Fibroblast of lung (primary cell): ENCODE measurements at regions not wholly inside any gene's neighbourhood (a gene's known extent, or its start where the extent isn't known, plus 50 kb on each side); places are given as distances from the start of the nearest gene placed in this dataset.

Experiments used
- DNase-seq, 2 donors: peaks; one replicate each; pipeline versions ENCODE4 v3.0.0 to v3.0.0-alpha.2; 2010; ENCODE audit warnings: low read depth in 2 of 2
- H2AFZ ChIP-seq: 2 replicates; pipeline ENCODE4 v1.5.1; 2012; ENCODE audit warnings: low read length, control low read depth, inconsistent platforms
- H3K27ac ChIP-seq: 2 replicates; pipeline ENCODE4 v1.5.1; 2011; ENCODE audit warnings: low read length, control low read depth; ENCODE audit not compliant: insufficient read depth
- H3K27me3 ChIP-seq: 2 replicates; pipeline ENCODE4 v1.5.1; 2011; ENCODE audit warnings: mild to moderate bottlenecking, low read length; ENCODE audit not compliant: control insufficient read depth, insufficient read depth
- H3K36me3 ChIP-seq: 2 replicates; pipeline ENCODE4 v1.5.1; 2011; ENCODE audit warnings: low read length; ENCODE audit not compliant: control insufficient read depth, insufficient read depth
- H3K4me1 ChIP-seq: 2 replicates; pipeline ENCODE4 v1.5.1; 2011; ENCODE audit warnings: low read length; ENCODE audit not compliant: control insufficient read depth, insufficient read depth; ENCODE audit errors: extremely low read depth
- H3K4me2 ChIP-seq: 2 replicates; pipeline ENCODE4 v1.5.1; 2011; ENCODE audit warnings: low read length, control low read depth; ENCODE audit not compliant: insufficient read depth; ENCODE audit errors: extremely low read depth
- H3K4me3 ChIP-seq, 4 experiments: fragments of 200-600 bp in 1 of 4; sonication (generic) in 1 of 4; replicated peaks in 1 of 4; 2 replicates each; pipeline ENCODE4 v1.5.1; 2011 to 2016; ENCODE audit warnings: low read length in 4 of 4, low read depth in 3 of 4, mild to moderate bottlenecking in 3 of 4, control low read depth in 2 of 4, inconsistent platforms in 1 of 4, mixed read lengths in 1 of 4; ENCODE audit not compliant: insufficient read depth in 1 of 4; ENCODE audit errors: control extremely low read depth in 1 of 4
- H3K79me2 ChIP-seq: 2 replicates; pipeline ENCODE4 v1.5.1; 2012; ENCODE audit warnings: mild to moderate bottlenecking, low read length, inconsistent platforms; ENCODE audit not compliant: control insufficient read depth, insufficient read depth
- H3K9ac ChIP-seq: 2 replicates; pipeline ENCODE4 v1.5.1; 2011; ENCODE audit warnings: mild to moderate bottlenecking, low read length, control low read depth; ENCODE audit not compliant: insufficient read depth
- H3K9me3 ChIP-seq: 2 replicates; pipeline ENCODE4 v1.5.1; 2012; ENCODE audit warnings: low read depth, low read length; ENCODE audit not compliant: control insufficient read depth, insufficient read depth
- H4K20me1 ChIP-seq: 2 replicates; pipeline ENCODE4 v1.5.1; 2011; ENCODE audit warnings: low read length; ENCODE audit not compliant: control insufficient read depth, insufficient read depth; ENCODE audit errors: extremely low read depth
- CTCF ChIP-seq, 2 donors: IDR thresholded peaks in 1 of 2; conservative IDR thresholded peaks in 1 of 2; 1 replicate in 1 of 2; 2 replicates in 1 of 2; pipeline ENCODE4 v1.5.1; 2011 to 2012; ENCODE audit warnings: low read length in 2 of 2, control low read depth in 1 of 2, inconsistent platforms in 1 of 2, low read depth in 1 of 2, mild to moderate bottlenecking in 1 of 2
- EZH2 ChIP-seq: IDR thresholded peaks from 2 replicates; pipeline ENCODE4 v1.5.1; 2012; ENCODE audit warnings: low read length, control low read depth, mild to moderate bottlenecking; ENCODE audit errors: missing control alignments

DNA sequence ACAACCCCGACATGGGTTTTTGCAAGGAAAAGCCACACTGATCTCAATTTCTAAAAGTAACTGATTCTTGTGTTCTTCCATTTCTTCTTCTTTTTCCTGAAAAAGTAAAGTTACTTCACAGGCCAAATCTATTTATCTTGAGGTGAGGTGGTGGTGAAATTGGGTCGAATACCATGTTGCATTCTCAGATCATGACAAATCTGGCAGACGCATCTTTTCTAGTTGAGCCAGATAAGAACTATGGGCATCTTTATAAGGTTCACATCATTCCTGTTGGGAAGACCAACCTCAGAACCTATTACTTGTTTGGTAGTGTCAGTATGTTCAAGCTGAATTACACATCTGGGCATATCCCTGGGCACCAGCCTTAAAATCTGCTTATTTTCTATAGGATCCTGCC lies 78.6 kb upstream of the USP25 start:
- H3K79me2 ChIP-seq = no peaks in the 10 kb centered on the region
- H3K27me3 ChIP-seq = no peaks in the 10 kb centered on the region
- no peak overlapping the region for H3K9ac ChIP-seq
- H3K4me1 ChIP-seq = no peaks in the 10 kb centered on the region
- no peaks in the 10 kb centered on the region for H3K36me3 ChIP-seq
- H3K4me2 ChIP-seq = no peak overlapping the region
- DNase-seq = peak in 1 of 2 donors; percentile 30
- H2AFZ ChIP-seq = no peak overlapping the region
- H4K20me1 ChIP-seq = no peaks in the 10 kb centered on the region
- H3K9me3 ChIP-seq = no peaks in the 10 kb centered on the region
- H3K27ac ChIP-seq = no peak overlapping the region
- TF ChIP-seq CTCF (conservative IDR thresholded peaks at IDR 0.05 in 1 of 2, IDR thresholded peaks at IDR 0.05 in 1 of 2; ENCODE audit: low read depth in 1 of 2, low read length in 2 of 2) (no peak), EZH2 (no peak)
- H3K4me3 ChIP-seq = no peak overlapping the region

DNA sequence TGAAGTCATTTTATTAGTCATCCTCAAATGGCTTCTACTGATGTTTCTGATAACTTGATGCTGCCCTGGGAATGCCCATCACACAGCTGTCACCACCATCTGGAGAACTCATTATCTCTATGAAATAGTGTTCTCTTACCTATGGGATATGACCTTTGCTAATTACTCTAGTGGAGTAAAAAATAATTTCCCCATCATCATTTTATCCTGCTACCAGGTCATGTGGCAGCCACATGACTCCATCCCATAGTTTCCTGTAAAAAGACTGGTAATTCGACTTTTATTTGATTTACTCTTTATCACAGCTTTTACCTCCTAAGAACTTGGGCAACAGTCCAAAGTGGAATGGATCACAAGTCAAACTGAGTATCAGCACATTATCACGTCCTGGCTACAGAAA lies 76.1 kb upstream of the USP25 start:
- H3K9ac ChIP-seq = no peak overlapping the region
- H3K4me3 ChIP-seq = no peak overlapping the region
- H4K20me1 ChIP-seq = no peaks in the 10 kb centered on the region
- no peak overlapping the region for H2AFZ ChIP-seq
- H3K4me2 ChIP-seq = no peak overlapping the region
- H3K36me3 ChIP-seq = no peaks in the 10 kb centered on the region
- no peaks in the 10 kb centered on the region for H3K4me1 ChIP-seq
- no peaks in the 10 kb centered on the region for H3K27me3 ChIP-seq
- TF ChIP-seq CTCF (conservative IDR thresholded peaks at IDR 0.05 in 1 of 2, IDR thresholded peaks at IDR 0.05 in 1 of 2; ENCODE audit: low read depth in 1 of 2, low read length in 2 of 2) (no peak), EZH2 (no peak)
- H3K27ac ChIP-seq = no peak overlapping the region
- no peak for DNase-seq
- no peaks in the 10 kb centered on the region for H3K79me2 ChIP-seq
- H3K9me3 ChIP-seq = no peaks in the 10 kb centered on the region

DNA sequence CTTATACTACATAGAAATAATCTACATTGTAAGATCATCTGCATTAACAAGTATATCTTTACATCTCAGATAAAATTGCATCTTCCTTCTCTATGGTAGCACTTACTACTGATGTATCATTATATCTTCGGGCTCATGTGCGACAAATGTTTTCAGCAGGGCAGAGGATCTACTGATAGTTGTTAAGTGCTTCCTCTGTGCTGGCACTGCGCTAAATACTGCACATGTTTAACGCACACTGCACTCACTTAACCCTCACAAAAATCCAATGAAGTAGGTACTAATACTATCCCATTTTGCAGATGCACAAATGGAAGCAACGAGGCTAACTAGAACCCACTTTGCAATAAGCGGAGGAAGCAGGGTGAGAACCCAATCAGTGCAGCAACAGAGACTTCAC lies 75.6 kb upstream of the USP25 start:
- Histone ChIP-seq H3K4me3 (no peak overlapping the region), H2AFZ (no peak overlapping the region), H3K36me3 (no peaks in the 10 kb centered on the region), H3K9ac (no peak overlapping the region), H3K4me1 (no peaks in the 10 kb centered on the region), H3K27me3 (no peaks in the 10 kb centered on the region), H3K9me3 (no peaks in the 10 kb centered on the region), H3K27ac (no peak overlapping the region), H4K20me1 (no peaks in the 10 kb centered on the region), H3K4me2 (no peak overlapping the region), H3K79me2 (no peaks in the 10 kb centered on the region)
- DNase-seq = no peak
- TF ChIP-seq CTCF (conservative IDR thresholded peaks at IDR 0.05 in 1 of 2, IDR thresholded peaks at IDR 0.05 in 1 of 2; ENCODE audit: low read depth in 1 of 2, low read length in 2 of 2) (no peak), EZH2 (no peak)
